HepG2 (cell line): ENCODE measurements at regions not wholly inside any gene's neighbourhood (a gene's known extent, or its start where the extent isn't known, plus 50 kb on each side); places are given as distances from the start of the nearest gene placed in this dataset.

Source experiments
- ATAC-seq: fragments of 200-7000 bp; cut with Tn5 transposase; 3 replicates; pipeline ENCODE4 v1.9.1; 2020; ENCODE audit warnings: mild to moderate bottlenecking, moderate library complexity
- BruUV-seq: library from RNA; stranded (reverse); fragments of 400-500 nt; replicated peaks from 2 replicates; lab custom pipeline; 2021; lab: Mats Ljungman, UMichigan
- CTCF ChIA-PET: fragments of 300-600 bp; formaldehyde crosslinking; extraction: SDS; loops from one replicate; lab custom pipeline; 2021; ENCODE audit warnings: low total read pairs, inconsistent platforms, low intra/inter-chr PET ratio; lab: Yijun Ruan, JAX
- POLR2A ChIA-PET: fragments of 350-600 bp; sonication (Branson Sonifier 250); formaldehyde crosslinking; loops from one replicate; lab custom pipeline; 2020; ENCODE audit warnings: antibody characterized with exemption, inconsistent platforms; lab: Yijun Ruan, JAX
- DNase-seq: peaks from one replicate; pipeline ENCODE4 v3.0.0-alpha.2; 2015; ENCODE audit warnings: low spot score
- FAIRE-seq: peaks from 3 replicates; lab custom pipeline; 2011; peaks lifted over from hg19 to GRCh38; lab: Jason Lieb, UNC
- H2AFZ ChIP-seq: one replicate; pipeline ENCODE4 v1.6.1; 2011; ENCODE audit warnings: low read length, inconsistent platforms
- H3K27ac ChIP-seq: fragments of 300-600 bp; 3 replicates; pipeline ENCODE4 v1.8.0; 2011; ENCODE audit warnings: mixed run types, mild to moderate bottlenecking, mixed read lengths, low read length, inconsistent platforms; ENCODE audit not compliant: insufficient read depth; ENCODE audit errors: extremely low read length
- H3K27me3 ChIP-seq, 2 experiments: fragments of 200-600 bp in 1 of 2; 2 replicates in 1 of 2; 3 replicates in 1 of 2; pipeline versions ENCODE4 v1.6.0 to v1.8.0; 2011; ENCODE audit warnings: low read length in 2 of 2, mild to moderate bottlenecking in 2 of 2, moderate library complexity in 2 of 2, inconsistent platforms in 1 of 2; ENCODE audit not compliant: insufficient read depth in 2 of 2, control insufficient read depth in 1 of 2
- H3K36me3 ChIP-seq, 2 experiments: fragments of 200-600 bp in 1 of 2; replicated peaks in 1 of 2; 2 replicates in 1 of 2; 3 replicates in 1 of 2; pipeline versions ENCODE4 v1.5.1 to v1.8.0; 2011; ENCODE audit warnings: low read length in 2 of 2, inconsistent platforms in 1 of 2; ENCODE audit not compliant: insufficient read depth in 2 of 2, control insufficient read depth in 1 of 2
- H3K4me1 ChIP-seq: 2 replicates; pipeline ENCODE4 v1.5.1; 2012; ENCODE audit warnings: low read length, inconsistent platforms; ENCODE audit not compliant: insufficient read depth
- H3K4me2 ChIP-seq: 2 replicates; pipeline ENCODE4 v1.6.0; 2011; ENCODE audit warnings: low read depth, low read length, inconsistent platforms
- H3K4me3 ChIP-seq, 3 experiments: fragments of 200-600 bp in 1 of 3; sonication (generic), shearing (Covaris generic) in 1 of 3; replicated peaks in 1 of 3; 2 replicates each; pipeline ENCODE4 v1.5.1; 2011 to 2016; ENCODE audit warnings: low read length in 3 of 3, inconsistent platforms in 2 of 3, low read depth in 2 of 3, mild to moderate bottlenecking in 2 of 3, control low read depth in 1 of 3, mixed read lengths in 1 of 3; ENCODE audit not compliant: insufficient read depth in 1 of 3
- H3K79me2 ChIP-seq: one replicate; pipeline ENCODE4 v1.6.1; 2011; ENCODE audit warnings: low read length, inconsistent platforms; ENCODE audit not compliant: insufficient read depth
- H3K9ac ChIP-seq: 2 replicates; pipeline ENCODE4 v1.6.0; 2011; ENCODE audit warnings: mild to moderate bottlenecking, low read depth, low read length, inconsistent platforms; ENCODE audit not compliant: insufficient read depth
- H3K9me3 ChIP-seq: 2 replicates; pipeline ENCODE4 v1.5.1; 2012; ENCODE audit warnings: mild to moderate bottlenecking, low read length
- H4K20me1 ChIP-seq: 2 replicates; pipeline ENCODE4 v1.6.0; 2011; ENCODE audit warnings: inconsistent platforms, mild to moderate bottlenecking, low read length, moderate library complexity; ENCODE audit not compliant: insufficient read depth
- PCBP1 ChIP-seq: fragments of 200-400 bp; formaldehyde crosslinking; IDR thresholded peaks from 2 replicates; pipeline ENCODE4 v1.6.1; 2017; ENCODE audit warnings: mild to moderate bottlenecking, low read depth, low read length, borderline replicate concordance
- POGZ ChIP-seq: sonication (generic); formaldehyde crosslinking; IDR thresholded peaks from 2 replicates; pipeline ENCODE4 v1.4.0; 2020; ENCODE audit warnings: mild to moderate bottlenecking, missing genetic modification reagents
- RAD51 ChIP-seq: fragments of 450-650 bp; IDR thresholded peaks from 2 replicates; pipeline ENCODE4 v1.6.1; 2016; ENCODE audit warnings: borderline replicate concordance
- STAT5B ChIP-seq: sonication (generic); formaldehyde crosslinking; IDR thresholded peaks from 2 replicates; pipeline ENCODE4 v1.4.0; 2020; ENCODE audit warnings: missing genetic modification reagents
- WGBS: methylation state at CpG from one replicate; pipeline ENCODE4 v1.1.6; 2017; ENCODE audit warnings: low lambda C conversion rate; 5-methylcytosine and 5-hydroxymethylcytosine counted together
- in situ Hi-C: cut with HindIII; loops from 2 replicates; pipeline ENCODE4 v1.10.0; 2017; ENCODE audit warnings: low pct_unique_long_range_greater_than_20kb; ENCODE audit not compliant: extremely low pct_ligation_motif_present
- intact Hi-C: fragments of 100-400 bp; cut with micrococcal nuclease; formaldehyde crosslinking; loops from one replicate; pipeline ENCODE4 v1.10.0; 2022; ENCODE audit not compliant: unreplicated experiment
- TF ChIP-seq, protein P1 (sequence below): sonication (generic); formaldehyde crosslinking; IDR thresholded peaks from 2 replicates; pipeline ENCODE4 v1.4.0; 2020; ENCODE audit warnings: missing genetic modification reagents
- TF ChIP-seq, protein P2 (sequence below): sonication (generic); formaldehyde crosslinking; IDR thresholded peaks from 2 replicates; pipeline ENCODE4 v1.8.1; 2022; ENCODE audit warnings: mild to moderate bottlenecking, missing genetic modification reagents

DNA sequence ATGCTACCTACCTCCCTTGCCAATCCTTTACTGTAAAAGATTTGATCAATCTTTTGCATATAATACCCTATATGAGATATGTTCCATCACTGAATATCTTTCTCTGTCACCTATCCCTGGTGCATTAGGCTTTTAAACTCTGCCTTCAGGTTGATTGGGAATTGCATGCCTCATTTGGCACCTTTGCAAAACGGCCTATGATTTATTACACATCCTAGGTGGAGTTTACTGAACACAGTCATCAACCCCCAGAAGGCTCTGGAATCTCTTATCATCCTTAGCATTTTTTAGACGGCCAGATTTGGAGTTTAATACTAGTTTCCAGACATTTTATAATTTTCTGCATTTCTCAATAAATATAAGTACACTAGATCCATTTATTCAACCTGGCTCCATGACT is 448.4 kb upstream of the SLC10A2 start:
- no peak for FAIRE-seq
- H3K9me3 ChIP-seq, result peaks cover 67% of the 10 kb centered on the region
- intact Hi-C loops (no loop called here), in situ Hi-C loops (no loop called here)
- no peak for TF ChIP-seq POGZ (CRISPR knock-in tag)
- TF ChIP-seq PCBP1, result no peak
- no peak for TF ChIP-seq STAT5B (CRISPR knock-in tag)
- TF ChIP-seq, protein P1, sequence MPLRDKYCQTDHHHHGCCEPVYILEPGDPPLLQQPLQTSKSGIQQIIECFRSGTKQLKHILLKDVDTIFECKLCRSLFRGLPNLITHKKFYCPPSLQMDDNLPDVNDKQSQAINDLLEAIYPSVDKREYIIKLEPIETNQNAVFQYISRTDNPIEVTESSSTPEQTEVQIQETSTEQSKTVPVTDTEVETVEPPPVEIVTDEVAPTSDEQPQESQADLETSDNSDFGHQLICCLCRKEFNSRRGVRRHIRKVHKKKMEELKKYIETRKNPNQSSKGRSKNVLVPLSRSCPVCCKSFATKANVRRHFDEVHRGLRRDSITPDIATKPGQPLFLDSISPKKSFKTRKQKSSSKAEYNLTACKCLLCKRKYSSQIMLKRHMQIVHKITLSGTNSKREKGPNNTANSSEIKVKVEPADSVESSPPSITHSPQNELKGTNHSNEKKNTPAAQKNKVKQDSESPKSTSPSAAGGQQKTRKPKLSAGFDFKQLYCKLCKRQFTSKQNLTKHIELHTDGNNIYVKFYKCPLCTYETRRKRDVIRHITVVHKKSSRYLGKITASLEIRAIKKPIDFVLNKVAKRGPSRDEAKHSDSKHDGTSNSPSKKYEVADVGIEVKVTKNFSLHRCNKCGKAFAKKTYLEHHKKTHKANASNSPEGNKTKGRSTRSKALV, result no peak
- H3K79me2 ChIP-seq, result no peaks in the 10 kb centered on the region
- no peak overlapping the region for H2AFZ ChIP-seq
- DNase-seq, result no peak
- H3K4me1 ChIP-seq, result no peaks in the 10 kb centered on the region
- CTCF ChIA-PET, result no interaction called here
- 0% methylated on average over 2 of the region's 2 CpGs for WGBS
- POLR2A ChIA-PET, result no interaction called here
- no peak overlapping the region for H3K4me3 ChIP-seq
- no peaks in the 10 kb centered on the region for H4K20me1 ChIP-seq
- no peak overlapping the region for H3K27ac ChIP-seq
- no peak for ATAC-seq
- no peaks in the 10 kb centered on the region for H3K27me3 ChIP-seq
- BruUV-seq, result no TSS peak
- H3K36me3 ChIP-seq, result no peaks in the 10 kb centered on the region
- H3K9ac ChIP-seq, result no peak overlapping the region
- no peak overlapping the region for H3K4me2 ChIP-seq

DNA sequence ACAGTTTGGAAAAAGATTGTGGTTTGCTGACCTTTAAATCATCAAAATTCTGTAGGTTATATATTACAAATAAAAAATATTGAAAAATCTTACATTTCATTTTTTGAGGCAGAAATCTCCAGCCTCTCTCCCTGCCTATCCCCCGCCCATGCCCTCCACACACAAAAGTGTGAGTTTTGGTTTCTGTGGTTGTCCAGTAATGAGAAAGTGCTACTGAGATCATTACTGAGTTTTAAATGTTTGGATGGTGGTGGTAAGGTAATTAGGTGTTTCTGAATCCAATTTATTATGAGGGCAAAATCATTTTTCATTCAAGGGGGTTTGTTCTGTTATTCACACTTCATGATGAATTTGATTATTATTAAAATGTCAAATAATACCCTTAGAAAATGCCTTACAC is 448.0 kb upstream of the SLC10A2 start:
- ATAC-seq, result no peak
- 15% methylated on average over 1 of the region's 1 CpG for WGBS
- in situ Hi-C loops, result no loop called here
- DNase-seq, result no peak
- no peak for TF ChIP-seq RAD51
- TF ChIP-seq, protein P2, sequence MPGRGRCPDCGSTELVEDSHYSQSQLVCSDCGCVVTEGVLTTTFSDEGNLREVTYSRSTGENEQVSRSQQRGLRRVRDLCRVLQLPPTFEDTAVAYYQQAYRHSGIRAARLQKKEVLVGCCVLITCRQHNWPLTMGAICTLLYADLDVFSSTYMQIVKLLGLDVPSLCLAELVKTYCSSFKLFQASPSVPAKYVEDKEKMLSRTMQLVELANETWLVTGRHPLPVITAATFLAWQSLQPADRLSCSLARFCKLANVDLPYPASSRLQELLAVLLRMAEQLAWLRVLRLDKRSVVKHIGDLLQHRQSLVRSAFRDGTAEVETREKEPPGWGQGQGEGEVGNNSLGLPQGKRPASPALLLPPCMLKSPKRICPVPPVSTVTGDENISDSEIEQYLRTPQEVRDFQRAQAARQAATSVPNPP (CRISPR knock-in tag), result no peak
- TF ChIP-seq, all 625 proteins: peak for 0
- Histone ChIP-seq H2AFZ (no peak overlapping the region), H3K4me2 (no peak overlapping the region), H3K36me3 (no peaks in the 10 kb centered on the region), H3K27me3 (no peaks in the 10 kb centered on the region), H3K27ac (no peak overlapping the region), H3K9ac (no peak overlapping the region), H4K20me1 (no peaks in the 10 kb centered on the region), H3K79me2 (no peaks in the 10 kb centered on the region), H3K4me1 (no peaks in the 10 kb centered on the region), H3K4me3 (no peak overlapping the region), H3K9me3 (peaks cover 70% of the 10 kb centered on the region)
- intact Hi-C loops, result no loop called here
- no TSS peak for BruUV-seq
- ChIA-PET POLR2A (no interaction called here), CTCF (no interaction called here)
- no peak for FAIRE-seq
